Right lobe of liver (tissue), 6 donors: ENCODE measurements at regions not wholly inside any gene's neighbourhood (a gene's known extent, or its start where the extent isn't known, plus 50 kb on each side); places are given as distances from the start of the nearest gene placed in this dataset.

Experiments
- ATAC-seq, 4 donors: fragments of 200-7000 bp; cut with Tn5 transposase; one replicate each; pipeline ENCODE4 v1.9.1; 2020; ENCODE audit warnings: mild to moderate bottlenecking in 4 of 4, moderate library complexity in 4 of 4
- DNase-seq, 3 donors: peaks; one replicate each; pipeline ENCODE4 v3.0.0-alpha.2; 2020
- H3K27ac ChIP-seq, 3 donors: fragments of 200-600 bp; one replicate each; pipeline ENCODE4 v1.8.0; 2022
- H3K27me3 ChIP-seq, 2 donors: fragments of 200-600 bp; one replicate each; pipeline ENCODE4 v1.8.0; 2022
- H3K36me3 ChIP-seq, 4 donors: fragments of 200-600 bp; sonication (generic) in 1 of 4; one replicate each; pipeline versions ENCODE4 v1.5.1 to v1.8.0; 2017 to 2022; ENCODE audit warnings: control low read depth in 1 of 4
- H3K4me1 ChIP-seq, 4 donors: fragments of 200-600 bp; sonication (generic) in 1 of 4; one replicate each; pipeline versions ENCODE4 v1.5.1 to v1.8.0; 2017 to 2022; ENCODE audit warnings: control low read depth in 1 of 4
- H3K4me3 ChIP-seq, 3 donors: fragments of 200-600 bp; one replicate each; pipeline ENCODE4 v1.8.0; 2022
- H3K9me3 ChIP-seq, 4 donors: fragments of 200-600 bp; sonication (generic) in 1 of 4; one replicate each; pipeline versions ENCODE4 v1.5.1 to v1.8.0; 2017 to 2022; ENCODE audit warnings: control low read depth in 1 of 4
- CTCF ChIP-seq, 4 donors: fragments of 200-600 bp in 3 of 4; fragments of 450-650 bp in 1 of 4; IDR thresholded peaks; one replicate each; pipeline versions ENCODE4 v1.5.1 to v1.8.0; 2016 to 2022; ENCODE audit warnings: antibody characterized with exemption in 4 of 4, mild to moderate bottlenecking in 2 of 4
- POLR2A ChIP-seq: fragments of 450-650 bp; IDR thresholded peaks from one replicate; pipeline ENCODE4 v1.6.1; 2017; ENCODE audit warnings: antibody characterized with exemption, mild to moderate bottlenecking
- WGBS: methylation state at CpG from one replicate; pipeline ENCODE4 v1.1.6; 2018; ENCODE audit warnings: low coverage, low lambda C conversion rate; ENCODE audit not compliant: insufficient coverage; ENCODE audit errors: missing lambda C conversion rate; 5-methylcytosine and 5-hydroxymethylcytosine counted together
- intact Hi-C, 2 donors: fragments of 100-400 bp; cut with DNase I; formaldehyde crosslinking; loops; one replicate each; pipeline versions ENCODE4 v1.11.2 to v1.14.1; 2022
- donor health status: DM: no; HTN: yes; CAD: no.
- donor health status: DM: no; HTN: no; CAD: no.
- donor health status: DM: no; HTN: no; CAD: no.
- donor health status: DM: no; HTN: yes; CAD: no.
- donor health status: DM: no; HTN: yes; CAD: no.

- Histone ChIP-seq H3K36me3 (no peaks in the 10 kb centered on the region), H3K27ac (no peak overlapping the region), H3K9me3 (no peaks in the 10 kb centered on the region), H3K4me1 (no peaks in the 10 kb centered on the region), H3K4me3 (no peak overlapping the region), H3K27me3 (no peaks in the 10 kb centered on the region)
- WGBS = 48% methylated on average over 5 of the region's 5 CpGs
- TF ChIP-seq POLR2A (no peak), CTCF (IDR thresholded peaks at IDR 0.05) (no peak)
- DNase-seq = no peak
- ATAC-seq = no peak
- intact Hi-C loops = no loop called here
Observed at GRCh38 chr17:72212041-72212440, 91.2 kb downstream of the SOX9 start.

GRCh38 chr17:72215490-72215889 lies 94.7 kb downstream of the SOX9 start:
- intact Hi-C loops = no loop called here
- H3K4me3 ChIP-seq = no peak overlapping the region
- no peak for TF ChIP-seq POLR2A
- no peak for TF ChIP-seq CTCF (IDR thresholded peaks at IDR 0.05)

GRCh38 chr17:72215928-72216327 lies 95.1 kb downstream of the SOX9 start:
- 75% methylated on average over 5 of the region's 7 CpGs for WGBS
- Histone ChIP-seq H3K36me3 (no peaks in the 10 kb centered on the region), H3K27ac (no peak overlapping the region), H3K4me1 (no peaks in the 10 kb centered on the region), H3K4me3 (no peak overlapping the region), H3K9me3 (no peaks in the 10 kb centered on the region), H3K27me3 (no peaks in the 10 kb centered on the region)
- intact Hi-C loops = no loop called here
- no peak for ATAC-seq
- no peak for TF ChIP-seq POLR2A
- DNase-seq = no peak

More at GRCh38 chr17:72215490-72215889, 94.7 kb downstream of the SOX9 start:
- WGBS = 18% methylated on average over 2 of the region's 2 CpGs
- no peak for DNase-seq
- ATAC-seq = no peak
- Histone ChIP-seq H3K27me3 (no peaks in the 10 kb centered on the region), H3K36me3 (no peaks in the 10 kb centered on the region), H3K4me1 (no peaks in the 10 kb centered on the region), H3K27ac (no peak overlapping the region), H3K9me3 (no peaks in the 10 kb centered on the region)

GRCh38 chr17:72219137-72219823 lies 98.5 kb downstream of the SOX9 start:
- no peak overlapping the region for H3K4me3 ChIP-seq
- no peak for TF ChIP-seq POLR2A
- no peak for TF ChIP-seq CTCF (IDR thresholded peaks at IDR 0.05)
- H3K27me3 ChIP-seq = no peaks in the 10 kb centered on the region

GRCh38 chr17:72219824-72220493 lies 99.1 kb downstream of the SOX9 start:
- Histone ChIP-seq H3K4me1 (no peaks in the 10 kb centered on the region), H3K36me3 (no peaks in the 10 kb centered on the region), H3K4me3 (no peak overlapping the region), H3K9me3 (no peaks in the 10 kb centered on the region), H3K27ac (no peak overlapping the region), H3K27me3 (no peaks in the 10 kb centered on the region)
- ATAC-seq = no peak
- TF ChIP-seq POLR2A (no peak), CTCF (IDR thresholded peaks at IDR 0.05) (no peak)
- intact Hi-C loops = no loop called here
- DNase-seq = no peak
- WGBS = 0% methylated on average over 12 of the region's 22 CpGs

More at GRCh38 chr17:72219137-72219823, 98.5 kb downstream of the SOX9 start:
- H3K36me3 ChIP-seq = no peaks in the 10 kb centered on the region
- 2% methylated on average over 20 of the region's 23 CpGs for WGBS
- H3K27ac ChIP-seq = no peak overlapping the region
- H3K9me3 ChIP-seq = no peaks in the 10 kb centered on the region
- no peak for DNase-seq
- intact Hi-C loops = no loop called here
- H3K4me1 ChIP-seq = no peaks in the 10 kb centered on the region
- ATAC-seq = peak in 1 of 4 donors; percentile 16
